Astrocyte (in vitro differentiated cells and primary cell): ENCODE measurements at regions not wholly inside any gene's neighbourhood (a gene's known extent, or its start where the extent isn't known, plus 50 kb on each side); places are given as distances from the start of the nearest gene placed in this dataset.
"Not testable (repeated sequence)": the region's sequence is repeated elsewhere in the genome, so short reads cannot be mapped to it uniquely, and the experiment has no call there.

Source experiments
- DNase-seq: peaks from one replicate; pipeline ENCODE4 v3.0.0-alpha.2; 2010; ENCODE audit warnings: low read depth
- FAIRE-seq: peaks from 2 replicates; lab custom pipeline; 2011; peaks lifted over from hg19 to GRCh38; lab: Jason Lieb, UNC
- H2AFZ ChIP-seq: 2 replicates; pipeline ENCODE4 v1.6.0; 2012; ENCODE audit warnings: low read depth, low read length, inconsistent platforms
- H3K27ac ChIP-seq: 2 replicates; pipeline ENCODE4 v1.5.1; 2011; ENCODE audit warnings: low read depth, low read length, inconsistent platforms
- H3K27me3 ChIP-seq: 2 replicates; pipeline ENCODE4 v1.6.0; 2011; ENCODE audit warnings: low read length, inconsistent platforms; ENCODE audit not compliant: insufficient read depth
- H3K36me3 ChIP-seq: 2 replicates; pipeline ENCODE4 v1.5.1; 2011; ENCODE audit warnings: low read length, inconsistent platforms; ENCODE audit not compliant: insufficient read depth
- H3K4me1 ChIP-seq: 2 replicates; pipeline ENCODE4 v1.5.1; 2011; ENCODE audit warnings: low read length, inconsistent platforms; ENCODE audit not compliant: insufficient read depth
- H3K4me2 ChIP-seq: 2 replicates; pipeline ENCODE4 v1.6.0; 2012; ENCODE audit warnings: low read length, inconsistent platforms
- H3K4me3 ChIP-seq: 2 replicates; pipeline ENCODE4 v1.5.1; 2011; ENCODE audit warnings: low read depth, mild to moderate bottlenecking, low read length, inconsistent platforms; ENCODE audit not compliant: insufficient read depth
- H3K79me2 ChIP-seq: 2 replicates; pipeline ENCODE4 v1.6.0; 2012; ENCODE audit warnings: mild to moderate bottlenecking, low read length, inconsistent platforms; ENCODE audit not compliant: insufficient read depth
- H3K9ac ChIP-seq: 2 replicates; pipeline ENCODE4 v1.6.0; 2012; ENCODE audit warnings: mild to moderate bottlenecking, low read length, inconsistent platforms
- H3K9me3 ChIP-seq: 2 replicates; pipeline ENCODE4 v1.5.1; 2012; ENCODE audit warnings: low read depth, mild to moderate bottlenecking, low read length, inconsistent platforms; ENCODE audit not compliant: insufficient read depth
- H4K20me1 ChIP-seq: 2 replicates; pipeline ENCODE4 v1.6.0; 2012; ENCODE audit warnings: low read length, inconsistent platforms; ENCODE audit not compliant: insufficient read depth
- H3K27ac Mint-ChIP-seq: one replicate; pipeline ENCODE4 v1.8.0; 2021; ENCODE audit warnings: mild to moderate bottlenecking, mixed read lengths; ENCODE audit not compliant: unreplicated experiment
- H3K27me3 Mint-ChIP-seq: one replicate; pipeline ENCODE4 v1.8.0; 2021; ENCODE audit warnings: low read depth, mixed read lengths; ENCODE audit not compliant: unreplicated experiment
- H3K36me3 Mint-ChIP-seq: one replicate; pipeline ENCODE4 v1.8.0; 2021; ENCODE audit warnings: low read depth, mixed read lengths; ENCODE audit not compliant: unreplicated experiment
- H3K4me1 Mint-ChIP-seq: one replicate; pipeline ENCODE4 v1.8.0; 2021; ENCODE audit warnings: low read depth, mixed read lengths; ENCODE audit not compliant: unreplicated experiment
- H3K4me3 Mint-ChIP-seq: one replicate; pipeline ENCODE4 v1.8.0; 2021; ENCODE audit warnings: mild to moderate bottlenecking, moderate library complexity, mixed read lengths; ENCODE audit not compliant: unreplicated experiment
- H3K9me3 Mint-ChIP-seq: one replicate; pipeline ENCODE4 v1.8.0; 2021; ENCODE audit warnings: mild to moderate bottlenecking, mixed read lengths; ENCODE audit not compliant: unreplicated experiment
- EZH2 ChIP-seq: IDR thresholded peaks from 2 replicates; pipeline ENCODE4 v1.6.1; 2012; ENCODE audit warnings: mild to moderate bottlenecking, low read length, inconsistent platforms; ENCODE audit not compliant: insufficient read depth
- TF ChIP-seq, protein P1 (sequence below): IDR thresholded peaks from 2 replicates; pipeline ENCODE4 v1.5.1; 2011; ENCODE audit warnings: low read depth, mild to moderate bottlenecking, inconsistent platforms, low read length, moderate library complexity; ENCODE audit not compliant: insufficient read depth

DNA sequence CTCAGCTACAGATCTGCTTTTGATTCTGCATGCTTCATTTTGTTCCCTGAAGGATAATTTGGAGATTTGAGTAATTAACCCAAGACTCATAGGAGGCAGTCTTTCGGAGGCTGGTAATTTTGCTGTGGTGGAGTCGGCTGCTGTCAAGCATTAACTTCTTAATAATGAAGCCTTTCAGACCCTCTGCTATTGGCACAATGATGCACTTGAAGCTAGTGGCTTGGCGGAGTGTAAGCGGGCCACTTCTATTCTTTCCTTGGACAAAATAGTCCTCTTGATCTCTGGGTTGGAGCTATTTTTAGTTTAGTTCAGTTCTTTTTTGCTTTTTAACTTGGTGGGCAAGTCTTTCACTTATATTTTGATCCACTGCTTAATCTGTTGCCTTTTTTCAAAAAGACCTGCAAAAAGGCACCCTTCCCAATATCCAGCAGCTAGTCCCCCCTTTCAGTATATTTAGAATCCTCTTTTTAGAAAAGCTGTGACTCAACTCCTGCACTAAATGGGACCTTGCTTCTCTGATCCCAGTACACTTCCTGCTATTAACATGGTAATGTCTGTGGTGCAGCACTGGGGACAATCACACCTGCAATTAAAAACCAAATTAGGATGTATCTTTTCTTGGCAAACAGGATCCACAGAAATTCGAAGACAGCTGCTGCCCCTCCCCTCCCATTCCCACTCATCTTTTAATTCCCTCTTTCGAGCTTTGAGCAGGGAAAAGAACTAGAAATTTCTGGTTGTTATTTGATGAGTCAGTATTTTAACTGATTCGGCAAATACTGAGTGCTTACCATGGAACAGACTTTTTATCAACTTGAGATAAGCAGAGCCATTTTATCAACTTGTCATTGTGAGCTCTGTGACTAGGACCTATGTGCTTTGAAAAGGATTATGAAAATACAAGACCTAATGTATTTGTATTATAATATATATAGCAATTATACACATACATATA, 169.4 kb upstream of the ANKRD55 start:
- H3K9me3 Mint-ChIP-seq: no peaks in the 10 kb centered on the region
- Histone ChIP-seq H3K9ac (no peak overlapping the region), H2AFZ (no peak overlapping the region), H3K9me3 (no peaks in the 10 kb centered on the region), H3K36me3 (no peaks in the 10 kb centered on the region), H4K20me1 (no peaks in the 10 kb centered on the region), H3K27me3 (no peaks in the 10 kb centered on the region), H3K79me2 (no peaks in the 10 kb centered on the region), H3K27ac (no peak overlapping the region), H3K4me1 (no peaks in the 10 kb centered on the region), H3K4me2 (no peak overlapping the region), H3K4me3 (no peak overlapping the region)
- TF ChIP-seq EZH2: no peak
- TF ChIP-seq, protein P1, sequence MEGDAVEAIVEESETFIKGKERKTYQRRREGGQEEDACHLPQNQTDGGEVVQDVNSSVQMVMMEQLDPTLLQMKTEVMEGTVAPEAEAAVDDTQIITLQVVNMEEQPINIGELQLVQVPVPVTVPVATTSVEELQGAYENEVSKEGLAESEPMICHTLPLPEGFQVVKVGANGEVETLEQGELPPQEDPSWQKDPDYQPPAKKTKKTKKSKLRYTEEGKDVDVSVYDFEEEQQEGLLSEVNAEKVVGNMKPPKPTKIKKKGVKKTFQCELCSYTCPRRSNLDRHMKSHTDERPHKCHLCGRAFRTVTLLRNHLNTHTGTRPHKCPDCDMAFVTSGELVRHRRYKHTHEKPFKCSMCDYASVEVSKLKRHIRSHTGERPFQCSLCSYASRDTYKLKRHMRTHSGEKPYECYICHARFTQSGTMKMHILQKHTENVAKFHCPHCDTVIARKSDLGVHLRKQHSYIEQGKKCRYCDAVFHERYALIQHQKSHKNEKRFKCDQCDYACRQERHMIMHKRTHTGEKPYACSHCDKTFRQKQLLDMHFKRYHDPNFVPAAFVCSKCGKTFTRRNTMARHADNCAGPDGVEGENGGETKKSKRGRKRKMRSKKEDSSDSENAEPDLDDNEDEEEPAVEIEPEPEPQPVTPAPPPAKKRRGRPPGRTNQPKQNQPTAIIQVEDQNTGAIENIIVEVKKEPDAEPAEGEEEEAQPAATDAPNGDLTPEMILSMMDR: no peak
- no peaks in the 10 kb centered on the region for H3K36me3 Mint-ChIP-seq
- peaks cover 8% of the 10 kb centered on the region for H3K4me1 Mint-ChIP-seq
- no peak overlapping the region for H3K27ac Mint-ChIP-seq
- FAIRE-seq (no peak), DNase-seq (peak; percentile 13)
- no peak overlapping the region for H3K4me3 Mint-ChIP-seq
- H3K27me3 Mint-ChIP-seq: no peaks in the 10 kb centered on the region

DNA sequence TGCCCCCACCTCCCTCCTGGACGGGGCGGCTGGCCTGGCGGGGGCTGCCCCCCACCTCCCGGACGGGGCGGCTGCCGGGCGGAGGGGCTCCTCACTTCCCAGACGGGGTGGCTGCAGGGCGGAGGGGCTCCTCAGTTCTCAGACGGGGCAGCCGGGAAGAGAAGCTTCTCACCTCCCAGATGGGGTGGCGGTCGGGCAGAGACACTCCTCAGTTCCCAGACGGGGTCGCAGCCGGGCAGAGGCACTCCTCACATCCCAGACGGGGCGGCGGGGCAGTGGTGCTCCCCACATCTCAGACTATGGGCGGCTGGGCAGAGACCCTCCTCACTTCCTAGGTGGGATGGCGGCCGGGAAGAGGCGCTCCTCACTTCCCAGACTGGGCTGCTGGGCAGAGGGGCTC, 164.7 kb upstream of the ANKRD55 start:
- DNase-seq, H3K27me3 Mint-ChIP-seq, H3K4me1 ChIP-seq, H3K36me3 ChIP-seq, H3K4me1 Mint-ChIP-seq, H3K36me3 Mint-ChIP-seq, H3K27ac Mint-ChIP-seq, H3K27me3 ChIP-seq, H3K9me3 ChIP-seq, H3K27ac ChIP-seq, H3K4me3 Mint-ChIP-seq, H3K79me2 ChIP-seq, H3K9me3 Mint-ChIP-seq, H3K4me3 ChIP-seq, H4K20me1 ChIP-seq, H3K4me2 ChIP-seq, FAIRE-seq, H3K9ac ChIP-seq, H2AFZ ChIP-seq: not testable (repeated sequence)

DNA sequence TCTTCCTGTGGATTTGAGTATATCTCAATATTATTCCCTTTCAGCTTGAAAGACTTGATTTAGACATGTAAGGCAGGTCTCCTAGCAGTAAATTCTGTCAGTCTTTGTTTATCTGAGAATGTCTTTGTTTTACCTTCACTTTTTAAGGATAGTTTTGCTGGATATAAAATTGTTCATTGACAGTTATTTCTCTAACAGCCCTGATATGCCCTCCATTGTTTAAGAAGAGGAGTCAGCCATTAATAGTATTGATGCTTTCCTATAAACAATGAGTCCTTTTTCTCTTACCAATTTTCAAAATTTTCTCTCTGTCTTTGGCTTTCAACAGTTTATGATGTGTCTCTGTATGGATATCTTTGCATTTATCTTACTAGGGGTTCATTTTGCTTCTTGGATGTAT, 163.5 kb upstream of the ANKRD55 start:
- Histone ChIP-seq H3K27me3 (no peaks in the 10 kb centered on the region), H3K4me1 (no peaks in the 10 kb centered on the region), H3K9me3 (peaks cover 3% of the 10 kb centered on the region), H3K79me2 (no peaks in the 10 kb centered on the region), H3K4me3 (no peak overlapping the region), H3K4me2 (no peak overlapping the region), H3K27ac (no peak overlapping the region), H4K20me1 (no peaks in the 10 kb centered on the region), H2AFZ (no peak overlapping the region), H3K9ac (no peak overlapping the region), H3K36me3 (no peaks in the 10 kb centered on the region)
- H3K4me1 Mint-ChIP-seq: no peaks in the 10 kb centered on the region
- H3K4me3 Mint-ChIP-seq: no peak overlapping the region
- peaks cover 7% of the 10 kb centered on the region for H3K9me3 Mint-ChIP-seq
- DNase-seq (no peak), FAIRE-seq (peak; percentile 47)
- no peak for TF ChIP-seq EZH2
- TF ChIP-seq, protein P1: no peak
- H3K27me3 Mint-ChIP-seq: no peaks in the 10 kb centered on the region
- peaks cover 2% of the 10 kb centered on the region for H3K36me3 Mint-ChIP-seq
- H3K27ac Mint-ChIP-seq: no peak overlapping the region
